Activated CD8-positive, alpha-beta memory T cell treated with anti-CD3 and anti-CD28 coated beads, Interleukin-2, amount 10 ng/mL, durations not matched to agents 7 days and 5 days (primary cell): ENCODE measurements at regions not wholly inside any gene's neighbourhood (a gene's known extent, or its start where the extent isn't known, plus 50 kb on each side); places are given as distances from the start of the nearest gene placed in this dataset.
"Not testable (repeated sequence)": the region's sequence is repeated elsewhere in the genome, so short reads cannot be mapped to it uniquely, and the experiment has no call there.

ENCODE experiments used
- ATAC-seq: fragments of 150-1000 bp; cut with Tn5 transposase; one replicate; pipeline ENCODE4 v1.10.0; 2021; ENCODE audit warnings: moderate library complexity
- CTCF ChIA-PET: fragments of 350-600 bp; sonication (Branson Sonifier 250); formaldehyde crosslinking; loops from one replicate; lab custom pipeline; 2021; ENCODE audit warnings: antibody characterized with exemption; lab: Charles Lee
- DNase-seq: peaks from one replicate; pipeline ENCODE4 v3.0.0-alpha.2; 2020
- H3K27ac Mint-ChIP-seq: one replicate; pipeline ENCODE4 v1.8.0; 2021; ENCODE audit warnings: mild to moderate bottlenecking, mixed read lengths
- H3K27me3 Mint-ChIP-seq: one replicate; pipeline ENCODE4 v1.8.0; 2021; ENCODE audit warnings: mixed read lengths
- H3K36me3 Mint-ChIP-seq: one replicate; pipeline ENCODE4 v1.8.0; 2021; ENCODE audit warnings: mild to moderate bottlenecking, mixed read lengths
- H3K4me1 Mint-ChIP-seq: one replicate; pipeline ENCODE4 v1.8.0; 2021; ENCODE audit warnings: mixed read lengths
- H3K4me3 Mint-ChIP-seq: one replicate; pipeline ENCODE4 v1.8.0; 2021; ENCODE audit warnings: mild to moderate bottlenecking, moderate library complexity, mixed read lengths
- H3K9me3 Mint-ChIP-seq: one replicate; pipeline ENCODE4 v1.8.0; 2022; ENCODE audit warnings: low read depth, mixed read lengths

- CTCF ChIA-PET: interaction anchor here (0.6 kb wide), 1 partner anchor 17 kb away, joined by 3 read pairs; no protein-coding TSS in a partner anchor
- ATAC-seq (no peak), DNase-seq (no peak)
- H3K27ac Mint-ChIP-seq: no peak overlapping the region
- H3K36me3 Mint-ChIP-seq: no peaks in the 10 kb centered on the region
- no peak overlapping the region for H3K4me3 Mint-ChIP-seq
- H3K4me1 Mint-ChIP-seq: no peaks in the 10 kb centered on the region
- peaks cover 2% of the 10 kb centered on the region for H3K9me3 Mint-ChIP-seq
- no peaks in the 10 kb centered on the region for H3K27me3 Mint-ChIP-seq
Measured at GRCh38 chr12:90485560-90485959, 469.4 kb downstream of the CCER1 start.

GRCh38 chr12:90484094-90484493 lies 470.9 kb downstream of the CCER1 start:
- ATAC-seq: no peak

GRCh38 chr12:90481748-90482147 lies 473.2 kb downstream of the CCER1 start:
- DNase-seq (no peak), ATAC-seq (no peak)
- CTCF ChIA-PET: no interaction called here
- Mint-ChIP-seq H3K4me1 (no peaks in the 10 kb centered on the region), H3K36me3 (no peaks in the 10 kb centered on the region), H3K9me3 (peaks cover 1% of the 10 kb centered on the region), H3K27me3 (no peaks in the 10 kb centered on the region), H3K4me3 (no peak overlapping the region), H3K27ac (no peak overlapping the region)

More at GRCh38 chr12:90484094-90484493, 470.9 kb downstream of the CCER1 start:
- H3K27ac Mint-ChIP-seq: no peak overlapping the region
- no peaks in the 10 kb centered on the region for H3K9me3 Mint-ChIP-seq
- DNase-seq: no peak
- no peaks in the 10 kb centered on the region for H3K27me3 Mint-ChIP-seq
- no peaks in the 10 kb centered on the region for H3K4me1 Mint-ChIP-seq
- no peaks in the 10 kb centered on the region for H3K36me3 Mint-ChIP-seq
- CTCF ChIA-PET: no interaction called here
- no peak overlapping the region for H3K4me3 Mint-ChIP-seq

GRCh38 chr12:90479237-90479636 lies 475.7 kb downstream of the CCER1 start:
- CTCF ChIA-PET: no interaction called here
- ATAC-seq: no peak
- no peak for DNase-seq
- Mint-ChIP-seq H3K9me3 (peaks cover 1% of the 10 kb centered on the region), H3K27me3 (no peaks in the 10 kb centered on the region), H3K36me3 (no peaks in the 10 kb centered on the region), H3K4me1 (no peaks in the 10 kb centered on the region), H3K4me3 (no peak overlapping the region), H3K27ac (no peak overlapping the region)

GRCh38 chr12:90473831-90474230 lies 481.1 kb downstream of the CCER1 start:
- DNase-seq (no peak), ATAC-seq (no peak)
- Mint-ChIP-seq H3K4me1 (no peaks in the 10 kb centered on the region), H3K4me3 (no peak overlapping the region), H3K27me3 (no peaks in the 10 kb centered on the region), H3K9me3 (peaks cover 1% of the 10 kb centered on the region), H3K36me3 (no peaks in the 10 kb centered on the region), H3K27ac (no peak overlapping the region)
- CTCF ChIA-PET: no interaction called here

GRCh38 chr12:90460681-90461080 lies 494.3 kb downstream of the CCER1 start:
- Mint-ChIP-seq H3K27me3 (no peaks in the 10 kb centered on the region), H3K4me1 (no peaks in the 10 kb centered on the region), H3K36me3 (no peaks in the 10 kb centered on the region), H3K4me3 (no peak overlapping the region), H3K9me3 (no peaks in the 10 kb centered on the region), H3K27ac (no peak overlapping the region)
- ATAC-seq (no peak), DNase-seq (no peak)
- CTCF ChIA-PET: interaction anchor here (1.2 kb wide), 1 partner anchor 10 kb away, joined by 3 read pairs; no protein-coding TSS in a partner anchor

GRCh38 chr12:90456248-90456647 lies 498.7 kb downstream of the CCER1 start:
- DNase-seq: no peak
- CTCF ChIA-PET: no interaction called here
- ATAC-seq: no peak

GRCh38 chr12:90455756-90456155 lies 499.2 kb downstream of the CCER1 start:
- H3K9me3 Mint-ChIP-seq: no peaks in the 10 kb centered on the region
- no peak for ATAC-seq
- H3K36me3 Mint-ChIP-seq: no peaks in the 10 kb centered on the region
- DNase-seq: no peak
- H3K27me3 Mint-ChIP-seq: no peaks in the 10 kb centered on the region
- CTCF ChIA-PET: no interaction called here
- no peak overlapping the region for H3K27ac Mint-ChIP-seq
- no peak overlapping the region for H3K4me3 Mint-ChIP-seq
- H3K4me1 Mint-ChIP-seq: no peaks in the 10 kb centered on the region

More at GRCh38 chr12:90456248-90456647, 498.7 kb downstream of the CCER1 start:
- H3K36me3 Mint-ChIP-seq: no peaks in the 10 kb centered on the region
- H3K4me3 Mint-ChIP-seq: no peak overlapping the region
- no peaks in the 10 kb centered on the region for H3K4me1 Mint-ChIP-seq
- no peak overlapping the region for H3K27ac Mint-ChIP-seq
- no peaks in the 10 kb centered on the region for H3K9me3 Mint-ChIP-seq
- no peaks in the 10 kb centered on the region for H3K27me3 Mint-ChIP-seq

- CTCF ChIA-PET: no interaction called here
- DNase-seq: no peak
- Mint-ChIP-seq H3K27me3 (no peaks in the 10 kb centered on the region), H3K36me3 (no peaks in the 10 kb centered on the region), H3K9me3 (peaks cover 3% of the 10 kb centered on the region), H3K4me3 (no peak overlapping the region), H3K4me1 (no peaks in the 10 kb centered on the region), H3K27ac (no peak overlapping the region)
- ATAC-seq: no peak
Measured at GRCh38 chr12:90449611-90450010, 505.4 kb downstream of the CCER1 start.

- H3K27me3 Mint-ChIP-seq, H3K4me1 Mint-ChIP-seq, H3K36me3 Mint-ChIP-seq, CTCF ChIA-PET, H3K4me3 Mint-ChIP-seq, ATAC-seq, DNase-seq, H3K9me3 Mint-ChIP-seq, H3K27ac Mint-ChIP-seq: not testable (repeated sequence)
Measured at GRCh38 chr12:90443466-90443865, 511.5 kb downstream of the CCER1 start.

GRCh38 chr12:90441431-90441830 lies 513.5 kb downstream of the CCER1 start:
- no peaks in the 10 kb centered on the region for H3K27me3 Mint-ChIP-seq
- H3K9me3 Mint-ChIP-seq: peaks cover 6% of the 10 kb centered on the region
- DNase-seq (no peak), ATAC-seq (no peak)
- H3K4me3 Mint-ChIP-seq: no peak overlapping the region
- H3K36me3 Mint-ChIP-seq: no peaks in the 10 kb centered on the region
- H3K27ac Mint-ChIP-seq: no peak overlapping the region
- CTCF ChIA-PET: no interaction called here
- H3K4me1 Mint-ChIP-seq: no peaks in the 10 kb centered on the region

- no peaks in the 10 kb centered on the region for H3K9me3 Mint-ChIP-seq
- no peaks in the 10 kb centered on the region for H3K4me1 Mint-ChIP-seq
- no peak for ATAC-seq
- H3K36me3 Mint-ChIP-seq: no peaks in the 10 kb centered on the region
- CTCF ChIA-PET: no interaction called here
- H3K27me3 Mint-ChIP-seq: no peaks in the 10 kb centered on the region
- no peak for DNase-seq
- no peak overlapping the region for H3K27ac Mint-ChIP-seq
- H3K4me3 Mint-ChIP-seq: no peak overlapping the region
Measured at GRCh38 chr12:90428881-90429280, 526.1 kb downstream of the CCER1 start.

- no peak overlapping the region for H3K27ac Mint-ChIP-seq
- H3K4me3 Mint-ChIP-seq: no peak overlapping the region
- H3K9me3 Mint-ChIP-seq: no peaks in the 10 kb centered on the region
- no peak for ATAC-seq
- no peaks in the 10 kb centered on the region for H3K27me3 Mint-ChIP-seq
- DNase-seq: no peak
- no peaks in the 10 kb centered on the region for H3K36me3 Mint-ChIP-seq
- no peaks in the 10 kb centered on the region for H3K4me1 Mint-ChIP-seq
- CTCF ChIA-PET: no interaction called here
Measured at GRCh38 chr12:90428465-90428864, 526.5 kb downstream of the CCER1 start.

- CTCF ChIA-PET: no interaction called here
Measured at GRCh38 chr12:90423965-90424364, 531.0 kb downstream of the CCER1 start.

GRCh38 chr12:90410962-90411361 lies 544.0 kb downstream of the CCER1 start:
- Mint-ChIP-seq H3K9me3 (no peaks in the 10 kb centered on the region), H3K36me3 (no peaks in the 10 kb centered on the region), H3K27ac (no peak overlapping the region), H3K4me3 (no peak overlapping the region), H3K4me1 (no peaks in the 10 kb centered on the region), H3K27me3 (no peaks in the 10 kb centered on the region)
- CTCF ChIA-PET: no interaction called here
- no peak for DNase-seq
- ATAC-seq: no peak

More at GRCh38 chr12:90423965-90424364, 531.0 kb downstream of the CCER1 start:
- ATAC-seq (no peak), DNase-seq (no peak)
- Mint-ChIP-seq H3K4me3 (no peak overlapping the region), H3K27me3 (no peaks in the 10 kb centered on the region), H3K36me3 (no peaks in the 10 kb centered on the region), H3K9me3 (no peaks in the 10 kb centered on the region), H3K4me1 (no peaks in the 10 kb centered on the region), H3K27ac (no peak overlapping the region)
